ENCODE measurements at regions not wholly inside any gene's neighbourhood (a gene's known extent, or its start where the extent isn't known, plus 50 kb on each side); places are given as distances from the start of the nearest gene placed in this dataset.
"Not testable (repeated sequence)": the region's sequence is repeated elsewhere in the genome, so short reads cannot be mapped to it uniquely, and the experiment has no call there.

DNA sequence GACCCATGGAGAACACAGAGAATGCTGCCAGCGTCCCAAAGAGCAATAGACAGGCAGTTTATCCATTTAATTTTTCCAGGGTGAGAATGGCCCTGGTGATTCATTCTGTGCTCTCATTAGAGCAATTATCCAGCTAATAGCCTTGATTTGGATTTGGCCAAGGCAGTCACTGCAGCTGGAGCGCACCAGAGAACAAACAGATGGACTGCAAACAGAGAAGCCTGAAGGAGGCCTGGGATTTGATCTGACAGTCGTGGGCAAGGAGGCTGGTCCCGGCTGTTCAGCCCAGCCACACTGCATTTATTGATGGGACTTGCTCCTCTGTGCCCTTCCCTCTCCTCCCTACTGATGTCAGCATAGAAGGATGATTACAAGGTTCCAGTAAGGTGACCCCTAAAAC is 353.9 kb upstream of the C1orf174 start:
- TF ChIP-seq, protein P1, sequence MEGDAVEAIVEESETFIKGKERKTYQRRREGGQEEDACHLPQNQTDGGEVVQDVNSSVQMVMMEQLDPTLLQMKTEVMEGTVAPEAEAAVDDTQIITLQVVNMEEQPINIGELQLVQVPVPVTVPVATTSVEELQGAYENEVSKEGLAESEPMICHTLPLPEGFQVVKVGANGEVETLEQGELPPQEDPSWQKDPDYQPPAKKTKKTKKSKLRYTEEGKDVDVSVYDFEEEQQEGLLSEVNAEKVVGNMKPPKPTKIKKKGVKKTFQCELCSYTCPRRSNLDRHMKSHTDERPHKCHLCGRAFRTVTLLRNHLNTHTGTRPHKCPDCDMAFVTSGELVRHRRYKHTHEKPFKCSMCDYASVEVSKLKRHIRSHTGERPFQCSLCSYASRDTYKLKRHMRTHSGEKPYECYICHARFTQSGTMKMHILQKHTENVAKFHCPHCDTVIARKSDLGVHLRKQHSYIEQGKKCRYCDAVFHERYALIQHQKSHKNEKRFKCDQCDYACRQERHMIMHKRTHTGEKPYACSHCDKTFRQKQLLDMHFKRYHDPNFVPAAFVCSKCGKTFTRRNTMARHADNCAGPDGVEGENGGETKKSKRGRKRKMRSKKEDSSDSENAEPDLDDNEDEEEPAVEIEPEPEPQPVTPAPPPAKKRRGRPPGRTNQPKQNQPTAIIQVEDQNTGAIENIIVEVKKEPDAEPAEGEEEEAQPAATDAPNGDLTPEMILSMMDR (IDR thresholded peaks at IDR 0.05; ENCODE audit: insufficient read depth, low read length, poor library complexity, severe bottlenecking), result no peak

DNA sequence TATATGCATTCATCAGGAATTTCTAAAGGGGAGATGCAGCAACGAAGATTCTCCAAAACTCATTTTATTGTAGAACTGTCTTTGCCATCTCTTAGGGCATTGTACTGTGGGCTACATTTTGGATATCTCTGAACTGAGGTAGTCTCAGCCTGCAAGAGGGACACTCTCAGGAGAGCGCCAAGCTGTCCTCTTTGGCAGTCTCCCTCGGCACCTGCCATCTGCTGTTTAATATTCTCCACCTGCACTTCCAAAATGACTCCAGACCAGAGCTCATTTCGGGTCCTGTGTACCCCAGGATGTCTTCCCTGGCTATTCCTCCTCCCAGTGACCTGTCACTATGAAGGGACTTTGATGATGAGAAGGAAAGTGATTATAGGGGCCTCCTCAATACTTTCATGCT is 356.3 kb upstream of the C1orf174 start:
- DNase-seq (ENCODE audit: extremely low read depth, insufficient read length), result no peak
- Histone ChIP-seq H3K36me3 (ENCODE audit: control insufficient read depth, insufficient read depth, low read length) (no peaks in the 10 kb centered on the region), H3K27me3 (replicated peaks; ENCODE audit: control insufficient read depth, insufficient read depth, low read length) (no peaks in the 10 kb centered on the region), H3K4me3 (replicated peaks; ENCODE audit: low read depth, low read length) (no peak overlapping the region)
- TF ChIP-seq, protein P1 (IDR thresholded peaks at IDR 0.05; ENCODE audit: insufficient read depth, low read length, poor library complexity, severe bottlenecking), result no peak

More for the DNA sequence above, 353.9 kb upstream of the C1orf174 start:
- no peaks in the 10 kb centered on the region for H3K36me3 ChIP-seq (ENCODE audit: control insufficient read depth, insufficient read depth, low read length)
- H3K27me3 ChIP-seq (replicated peaks; ENCODE audit: control insufficient read depth, insufficient read depth, low read length), result no peaks in the 10 kb centered on the region
- DNase-seq (ENCODE audit: extremely low read depth, insufficient read length), result no peak
- H3K4me3 ChIP-seq (replicated peaks; ENCODE audit: low read depth, low read length), result no peak overlapping the region

DNA sequence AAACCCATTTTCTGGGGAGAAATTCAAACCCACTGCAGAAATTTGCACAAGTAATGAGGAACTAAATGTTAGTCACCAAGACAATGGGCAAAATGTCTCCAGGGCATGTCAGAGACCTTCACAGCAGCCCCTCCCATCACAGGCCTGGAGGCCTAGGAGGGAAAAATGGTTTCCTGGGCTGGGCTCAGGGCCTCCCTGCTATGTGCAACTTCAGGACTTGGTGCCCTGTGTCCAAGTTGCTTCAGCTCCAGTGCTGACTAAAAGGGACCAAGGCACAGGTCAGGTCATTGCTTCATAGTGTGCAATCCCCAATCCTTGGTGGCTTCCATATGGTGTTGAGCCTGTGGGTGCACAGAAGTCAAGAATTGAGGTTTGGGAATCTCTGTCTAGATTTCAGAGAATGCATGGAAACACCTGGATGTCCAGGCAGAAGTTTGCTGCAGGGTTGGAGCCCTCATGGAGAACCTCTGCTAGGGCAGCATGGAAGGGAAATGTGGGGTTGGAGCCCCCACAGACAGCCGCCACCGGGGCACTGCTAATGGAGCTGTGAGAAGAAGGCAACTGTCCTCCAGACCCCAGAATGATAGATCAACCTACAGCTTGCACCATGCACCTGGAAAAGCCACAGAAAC is 358.2 kb upstream of the C1orf174 start:
- not testable (repeated sequence) for H3K36me3 ChIP-seq (ENCODE audit: control insufficient read depth, insufficient read depth, low read length); H3K27me3 ChIP-seq (replicated peaks; ENCODE audit: control insufficient read depth, insufficient read depth, low read length); DNase-seq (ENCODE audit: extremely low read depth, insufficient read length); H3K4me3 ChIP-seq (replicated peaks; ENCODE audit: low read depth, low read length)

DNA sequence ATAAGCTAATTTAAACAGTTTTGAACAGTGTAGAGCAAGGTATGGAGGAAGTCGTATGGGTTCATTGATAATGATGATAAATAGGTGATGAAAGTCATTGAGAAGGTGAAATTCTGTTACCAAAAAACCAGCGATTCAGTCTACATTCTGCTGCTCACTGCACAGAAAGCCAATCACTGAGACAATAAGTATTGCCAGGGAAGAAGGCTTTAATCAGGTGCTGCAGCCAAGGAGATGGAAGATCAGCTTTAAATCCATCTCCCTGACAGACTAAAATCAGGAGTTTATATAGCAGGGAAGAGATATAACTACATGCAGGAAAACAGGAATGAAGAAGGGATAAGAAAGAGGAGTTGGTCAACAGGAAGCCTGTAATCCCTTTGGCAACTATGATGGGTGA is 361.3 kb upstream of the C1orf174 start:
- no peak for DNase-seq (ENCODE audit: extremely low read depth, insufficient read length)
- Histone ChIP-seq H3K36me3 (ENCODE audit: control insufficient read depth, insufficient read depth, low read length) (no peaks in the 10 kb centered on the region), H3K4me3 (replicated peaks; ENCODE audit: low read depth, low read length) (no peak overlapping the region), H3K27me3 (replicated peaks; ENCODE audit: control insufficient read depth, insufficient read depth, low read length) (no peaks in the 10 kb centered on the region)
- TF ChIP-seq, protein P1 (IDR thresholded peaks at IDR 0.05; ENCODE audit: insufficient read depth, low read length, poor library complexity, severe bottlenecking), result no peak

DNA sequence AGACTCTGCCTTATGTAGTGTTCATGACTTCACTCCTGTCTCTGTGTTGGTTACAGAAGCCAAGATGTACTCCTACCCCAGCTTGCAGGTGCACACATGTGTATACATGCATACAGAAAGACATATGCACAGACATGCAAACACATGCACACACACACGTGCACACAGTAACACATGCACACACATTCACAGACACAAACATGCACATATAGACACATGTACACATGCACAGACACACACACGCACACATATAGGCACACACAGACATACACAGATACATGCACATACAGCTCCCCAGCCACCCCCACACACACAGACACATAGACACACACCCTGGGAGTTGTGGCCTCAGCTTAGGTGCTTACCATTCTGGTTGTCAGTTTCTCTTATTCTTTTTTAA is 362.6 kb upstream of the C1orf174 start:
- no peaks in the 10 kb centered on the region for H3K36me3 ChIP-seq (ENCODE audit: control insufficient read depth, insufficient read depth, low read length)
- no peaks in the 10 kb centered on the region for H3K27me3 ChIP-seq (replicated peaks; ENCODE audit: control insufficient read depth, insufficient read depth, low read length)
- H3K4me3 ChIP-seq (replicated peaks; ENCODE audit: low read depth, low read length), result no peak overlapping the region
- no peak for DNase-seq (ENCODE audit: extremely low read depth, insufficient read length)
- TF ChIP-seq, protein P1 (IDR thresholded peaks at IDR 0.05; ENCODE audit: insufficient read depth, low read length, poor library complexity, severe bottlenecking), result no peak

DNA sequence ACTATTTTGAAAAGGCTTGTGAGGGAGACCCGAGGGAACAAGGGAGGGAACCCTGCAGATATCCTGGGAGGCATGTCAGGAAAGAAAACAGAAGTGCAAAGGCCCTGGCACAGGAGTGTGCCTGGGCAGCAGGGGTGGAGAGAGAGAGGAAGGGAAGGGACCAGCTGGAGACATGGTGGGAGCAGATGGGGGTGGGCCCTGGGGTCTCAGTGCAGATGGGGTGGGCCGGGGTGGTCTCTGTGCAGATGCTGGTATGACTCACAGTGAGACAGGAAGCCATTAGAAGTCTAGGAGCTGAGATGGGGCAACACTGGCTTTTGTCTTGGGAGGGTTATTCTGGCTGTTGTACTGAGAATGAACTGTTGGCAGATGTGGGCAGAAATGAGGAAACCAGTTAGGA is 363.6 kb upstream of the C1orf174 start:
- H3K27me3 ChIP-seq (replicated peaks; ENCODE audit: control insufficient read depth, insufficient read depth, low read length), result no peaks in the 10 kb centered on the region
- DNase-seq (ENCODE audit: extremely low read depth, insufficient read length), result no peak
- TF ChIP-seq, protein P1 (IDR thresholded peaks at IDR 0.05; ENCODE audit: insufficient read depth, low read length, poor library complexity, severe bottlenecking), result no peak
- no peaks in the 10 kb centered on the region for H3K36me3 ChIP-seq (ENCODE audit: control insufficient read depth, insufficient read depth, low read length)
- H3K4me3 ChIP-seq (replicated peaks; ENCODE audit: low read depth, low read length), result no peak overlapping the region

All from GM06990 (cell line).